ENCODE measurements at regions not wholly inside any gene's neighbourhood (a gene's known extent, or its start where the extent isn't known, plus 50 kb on each side); places are given as distances from the start of the nearest gene placed in this dataset.

DNA sequence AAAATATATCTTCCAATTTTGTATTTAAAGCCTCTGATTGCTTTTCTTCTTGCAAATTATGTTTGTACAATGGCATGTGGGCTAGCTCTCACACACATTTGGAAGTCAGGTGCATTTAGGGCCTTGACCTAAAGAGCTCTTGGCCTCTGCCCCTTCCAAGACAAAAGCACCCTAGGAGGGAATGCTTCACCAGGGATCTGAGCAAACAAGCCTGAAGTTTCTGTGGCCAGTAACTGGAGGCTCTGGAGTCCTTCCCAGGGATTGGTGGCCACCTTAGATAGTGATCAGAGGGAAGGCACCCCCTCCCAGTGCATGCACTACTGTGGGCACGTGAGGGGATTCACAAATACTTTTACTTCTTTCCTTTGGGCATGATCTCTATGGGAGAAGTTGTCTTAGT lies 60.3 kb upstream of the DIPK2B start:
- TF ChIP-seq, protein P1, sequence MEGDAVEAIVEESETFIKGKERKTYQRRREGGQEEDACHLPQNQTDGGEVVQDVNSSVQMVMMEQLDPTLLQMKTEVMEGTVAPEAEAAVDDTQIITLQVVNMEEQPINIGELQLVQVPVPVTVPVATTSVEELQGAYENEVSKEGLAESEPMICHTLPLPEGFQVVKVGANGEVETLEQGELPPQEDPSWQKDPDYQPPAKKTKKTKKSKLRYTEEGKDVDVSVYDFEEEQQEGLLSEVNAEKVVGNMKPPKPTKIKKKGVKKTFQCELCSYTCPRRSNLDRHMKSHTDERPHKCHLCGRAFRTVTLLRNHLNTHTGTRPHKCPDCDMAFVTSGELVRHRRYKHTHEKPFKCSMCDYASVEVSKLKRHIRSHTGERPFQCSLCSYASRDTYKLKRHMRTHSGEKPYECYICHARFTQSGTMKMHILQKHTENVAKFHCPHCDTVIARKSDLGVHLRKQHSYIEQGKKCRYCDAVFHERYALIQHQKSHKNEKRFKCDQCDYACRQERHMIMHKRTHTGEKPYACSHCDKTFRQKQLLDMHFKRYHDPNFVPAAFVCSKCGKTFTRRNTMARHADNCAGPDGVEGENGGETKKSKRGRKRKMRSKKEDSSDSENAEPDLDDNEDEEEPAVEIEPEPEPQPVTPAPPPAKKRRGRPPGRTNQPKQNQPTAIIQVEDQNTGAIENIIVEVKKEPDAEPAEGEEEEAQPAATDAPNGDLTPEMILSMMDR (conservative IDR thresholded peaks at IDR 0.05; ENCODE audit: low read depth, low read length): no peak
- DNase-seq (ENCODE audit: low read depth): no peak

DNA sequence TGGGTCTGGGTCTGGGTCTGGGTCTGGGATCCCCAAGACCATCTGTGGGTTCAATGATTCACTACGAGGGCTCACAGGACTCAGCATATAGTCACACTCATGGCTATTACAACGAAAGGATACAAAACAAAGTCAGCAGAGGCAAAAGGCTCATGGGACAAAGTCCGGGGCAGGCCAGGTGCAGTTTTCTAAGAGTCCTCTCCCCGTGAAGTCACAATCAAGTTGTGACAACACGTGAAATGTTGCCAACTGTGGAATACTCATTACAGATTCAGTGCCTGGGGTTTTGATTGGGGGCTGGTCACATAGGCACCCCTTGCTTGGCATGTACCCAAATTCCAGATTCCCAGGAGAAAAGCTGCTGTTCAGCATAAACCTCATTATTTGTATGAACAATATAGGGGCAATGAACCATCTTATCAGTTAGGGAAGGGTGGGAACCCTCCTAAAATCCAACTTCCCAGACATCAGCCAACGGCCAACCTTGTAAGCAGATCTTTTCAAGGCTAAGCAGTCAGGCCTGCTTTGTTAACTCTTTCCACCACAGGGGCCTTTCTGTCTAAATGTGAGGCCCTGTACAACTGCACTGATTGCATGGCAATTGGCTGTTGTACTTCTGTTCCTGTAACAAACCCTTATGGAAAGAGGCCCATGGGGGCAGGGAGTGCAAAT lies 58.2 kb upstream of the DIPK2B start:
- no peak for DNase-seq (ENCODE audit: low read depth)
- no peak overlapping the region for H3K4me3 ChIP-seq (ENCODE audit: low read length)
- TF ChIP-seq, protein P1 (conservative IDR thresholded peaks at IDR 0.05; ENCODE audit: low read depth, low read length): no peak

More for the DNA sequence above, 60.3 kb upstream of the DIPK2B start:
- H3K4me3 ChIP-seq (ENCODE audit: low read length): no peak overlapping the region
